ENCODE measurements at regions not wholly inside any gene's neighbourhood (a gene's known extent, or its start where the extent isn't known, plus 50 kb on each side); places are given as distances from the start of the nearest gene placed in this dataset.

- TF ChIP-seq GATA2 (IDR thresholded peaks at IDR 0.05; ENCODE audit: low read depth, low read length): no peak
- TF ChIP-seq GATA3 (IDR thresholded peaks at IDR 0.05; ENCODE audit: low read depth, low read length): no peak
These were observed 185.0 kb upstream of the STK17B start for GRCh38 chr2:196356332-196356731.

GRCh38 chr2:196360650-196361049 lies 189.3 kb upstream of the STK17B start:
- TF ChIP-seq GATA2 (IDR thresholded peaks at IDR 0.05; ENCODE audit: low read depth, low read length): no peak
- no peak for TF ChIP-seq GATA3 (IDR thresholded peaks at IDR 0.05; ENCODE audit: low read depth, low read length)

DNA sequence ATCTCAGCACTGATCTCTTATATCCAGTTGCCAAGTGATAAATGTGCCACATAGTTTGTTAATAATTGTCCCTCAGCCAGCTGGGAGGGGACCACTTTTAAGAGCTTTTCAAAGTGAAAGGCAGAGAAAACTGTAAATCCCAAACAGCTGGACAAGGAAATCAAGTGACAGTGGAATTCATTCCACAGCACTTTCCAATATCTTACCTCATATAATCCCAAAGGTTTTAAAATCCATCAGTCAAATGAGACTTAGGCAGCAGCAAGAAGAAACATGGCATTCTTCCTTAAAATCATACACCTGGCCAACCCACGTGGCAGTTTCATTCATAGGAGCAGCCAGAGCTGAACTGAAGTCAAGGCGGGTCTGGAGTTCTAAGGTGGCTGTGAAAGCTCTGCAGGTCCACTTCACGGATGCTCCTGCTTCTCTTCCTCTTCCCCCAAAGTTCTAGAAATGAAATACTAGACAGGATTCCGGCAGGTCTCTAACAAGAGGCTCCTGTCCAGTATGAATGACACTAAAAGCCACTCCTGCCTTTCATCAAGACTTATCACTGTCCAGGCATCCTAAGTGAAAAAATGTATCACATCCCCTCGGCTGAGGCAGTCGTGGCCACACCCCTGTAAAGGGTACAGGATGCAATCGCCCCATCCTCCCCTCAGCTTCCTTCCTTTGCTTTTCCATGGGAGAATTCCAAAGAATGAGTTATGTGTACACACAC lies 190.4 kb upstream of the STK17B start:
- TF ChIP-seq GATA2 (IDR thresholded peaks at IDR 0.05; ENCODE audit: low read depth, low read length) (no peak), GATA3 (IDR thresholded peaks at IDR 0.05; ENCODE audit: low read depth, low read length) (no peak)

GRCh38 chr2:196362973-196363549 lies 191.7 kb upstream of the STK17B start:
- TF ChIP-seq GATA2 (IDR thresholded peaks at IDR 0.05; ENCODE audit: low read depth, low read length) (no peak), GATA3 (IDR thresholded peaks at IDR 0.05; ENCODE audit: low read depth, low read length) (no peak)

DNA sequence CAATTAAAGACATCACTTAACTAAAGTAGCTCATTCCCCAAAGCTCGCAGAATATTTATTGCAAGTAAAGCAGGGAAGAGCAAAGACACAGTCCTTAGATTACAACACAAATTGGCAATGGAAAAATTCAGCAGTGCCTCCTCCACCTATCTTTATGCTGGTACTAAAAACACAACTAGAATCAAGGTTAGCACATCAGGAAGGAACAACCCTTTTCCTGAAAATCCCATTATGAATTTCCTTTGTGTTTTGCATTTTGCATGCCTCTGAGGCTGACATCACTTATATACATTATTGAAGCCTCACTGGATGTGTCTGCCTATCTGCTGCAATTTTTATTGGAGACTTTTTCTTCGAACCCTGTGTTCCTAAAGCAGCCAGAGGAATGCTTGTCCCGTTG lies 193.8 kb upstream of the STK17B start:
- TF ChIP-seq GATA3 (IDR thresholded peaks at IDR 0.05; ENCODE audit: low read depth, low read length): no peak

- TF ChIP-seq GATA3 (IDR thresholded peaks at IDR 0.05; ENCODE audit: low read depth, low read length): no peak
- TF ChIP-seq GATA2 (IDR thresholded peaks at IDR 0.05; ENCODE audit: low read depth, low read length): no peak
These were observed 194.5 kb upstream of the STK17B start for GRCh38 chr2:196365923-196366322.

GRCh38 chr2:196367633-196368032 lies 196.3 kb upstream of the STK17B start:
- TF ChIP-seq GATA2 (IDR thresholded peaks at IDR 0.05; ENCODE audit: low read depth, low read length) (no peak), GATA3 (IDR thresholded peaks at IDR 0.05; ENCODE audit: low read depth, low read length) (no peak)

- TF ChIP-seq GATA2 (IDR thresholded peaks at IDR 0.05; ENCODE audit: low read depth, low read length): no peak
- no peak for TF ChIP-seq GATA3 (IDR thresholded peaks at IDR 0.05; ENCODE audit: low read depth, low read length)
These were observed 197.3 kb upstream of the STK17B start for GRCh38 chr2:196368546-196369225.

GRCh38 chr2:196369967-196370366 lies 198.6 kb upstream of the STK17B start:
- TF ChIP-seq GATA2 (IDR thresholded peaks at IDR 0.05; ENCODE audit: low read depth, low read length) (no peak), GATA3 (IDR thresholded peaks at IDR 0.05; ENCODE audit: low read depth, low read length) (no peak)

GRCh38 chr2:196370381-196370780 lies 199.0 kb upstream of the STK17B start:
- no peak for TF ChIP-seq GATA3 (IDR thresholded peaks at IDR 0.05; ENCODE audit: low read depth, low read length)
- no peak for TF ChIP-seq GATA2 (IDR thresholded peaks at IDR 0.05; ENCODE audit: low read depth, low read length)

DNA sequence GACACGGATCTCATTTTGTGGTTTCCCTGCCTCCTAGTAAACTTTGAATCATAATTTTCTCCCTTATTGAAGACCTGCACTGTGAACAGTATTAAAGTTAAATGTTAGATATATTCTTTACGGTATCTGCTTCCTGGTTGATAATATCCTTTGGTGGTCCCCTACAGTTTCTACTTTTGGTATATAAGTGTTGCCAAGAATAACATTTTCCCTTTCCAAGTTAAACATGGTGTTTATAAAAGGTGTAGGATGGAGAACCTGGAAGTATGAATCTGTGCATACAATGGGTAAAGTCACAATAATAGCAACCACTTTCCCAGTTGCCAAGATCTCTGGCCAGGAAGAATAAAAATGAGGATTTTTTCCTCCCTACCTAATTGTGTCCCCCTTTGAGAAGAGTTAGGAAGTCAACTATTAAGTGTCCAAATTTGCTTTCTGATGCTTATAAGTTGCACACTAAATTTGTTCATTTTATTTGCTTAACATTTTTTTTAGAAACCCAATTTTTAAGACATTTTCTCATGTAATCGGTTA lies 201.0 kb upstream of the STK17B start:
- TF ChIP-seq GATA2 (IDR thresholded peaks at IDR 0.05; ENCODE audit: low read depth, low read length) (no peak), GATA3 (IDR thresholded peaks at IDR 0.05; ENCODE audit: low read depth, low read length) (no peak)

GRCh38 chr2:196372811-196373664 lies 201.7 kb upstream of the STK17B start:
- TF ChIP-seq GATA2 (IDR thresholded peaks at IDR 0.05; ENCODE audit: low read depth, low read length): no peak
- no peak for TF ChIP-seq GATA3 (IDR thresholded peaks at IDR 0.05; ENCODE audit: low read depth, low read length)

GRCh38 chr2:196376984-196377877 lies 205.9 kb upstream of the STK17B start:
- no peak for TF ChIP-seq GATA3 (IDR thresholded peaks at IDR 0.05; ENCODE audit: low read depth, low read length)
- TF ChIP-seq GATA2 (IDR thresholded peaks at IDR 0.05; ENCODE audit: low read depth, low read length): no peak

All from SH-SY5Y (cell line).